Bronchial epithelial cell (primary cell): ENCODE measurements at regions not wholly inside any gene's neighbourhood (a gene's known extent, or its start where the extent isn't known, plus 50 kb on each side); places are given as distances from the start of the nearest gene placed in this dataset.

Source experiments
- DNase-seq: peaks from one replicate; pipeline ENCODE4 v3.0.0-alpha.2; 2010; ENCODE audit warnings: low read depth
- FAIRE-seq: peaks from 2 replicates; lab custom pipeline; 2011; peaks lifted over from hg19 to GRCh38; lab: Jason Lieb, UNC
- H3K27me3 ChIP-seq: 2 replicates; pipeline ENCODE4 v1.5.1; 2011; ENCODE audit warnings: low read length; ENCODE audit not compliant: control insufficient read depth, insufficient read depth
- H3K36me3 ChIP-seq: 2 replicates; pipeline ENCODE4 v1.5.1; 2011; ENCODE audit warnings: low read length; ENCODE audit not compliant: control insufficient read depth, insufficient read depth
- H3K4me3 ChIP-seq: 2 replicates; pipeline ENCODE4 v1.5.1; 2011; ENCODE audit warnings: mild to moderate bottlenecking, low read depth, low read length, control low read depth
- CTCF ChIP-seq: IDR thresholded peaks from 2 replicates; pipeline ENCODE4 v1.5.1; 2011; ENCODE audit warnings: mild to moderate bottlenecking, moderate library complexity, low read length, control low read depth, inconsistent platforms; ENCODE audit not compliant: insufficient read depth, severe bottlenecking

- no peak for TF ChIP-seq CTCF
- Histone ChIP-seq H3K27me3 (no peaks in the 10 kb centered on the region), H3K4me3 (no peak overlapping the region), H3K36me3 (no peaks in the 10 kb centered on the region)
- DNase-seq (no peak), FAIRE-seq (no peak)
Observed at GRCh38 chr10:62453274-62453673, 79.1 kb downstream of the ZNF365 start.

GRCh38 chr10:62454687-62455397, 80.7 kb downstream of the ZNF365 start:
- DNase-seq: peak; percentile 73
- no peak for FAIRE-seq
- TF ChIP-seq CTCF: no peak
- Histone ChIP-seq H3K27me3 (no peaks in the 10 kb centered on the region), H3K36me3 (no peaks in the 10 kb centered on the region), H3K4me3 (no peak overlapping the region)

- no peak overlapping the region for H3K4me3 ChIP-seq
- DNase-seq (no peak), FAIRE-seq (peak; percentile 43)
Observed at GRCh38 chr10:62456611-62457101, 82.5 kb downstream of the ZNF365 start.

GRCh38 chr10:62457196-62457595, 83.0 kb downstream of the ZNF365 start:
- no peak for FAIRE-seq
- no peak overlapping the region for H3K4me3 ChIP-seq
- no peak for TF ChIP-seq CTCF
- no peak for DNase-seq
- no peaks in the 10 kb centered on the region for H3K36me3 ChIP-seq
- no peaks in the 10 kb centered on the region for H3K27me3 ChIP-seq

More at GRCh38 chr10:62456611-62457101, 82.5 kb downstream of the ZNF365 start:
- no peak for TF ChIP-seq CTCF
- H3K36me3 ChIP-seq: no peaks in the 10 kb centered on the region
- H3K27me3 ChIP-seq: no peaks in the 10 kb centered on the region

- H3K27me3 ChIP-seq: no peaks in the 10 kb centered on the region
- no peak overlapping the region for H3K4me3 ChIP-seq
- no peak for FAIRE-seq
- H3K36me3 ChIP-seq: no peaks in the 10 kb centered on the region
- no peak for TF ChIP-seq CTCF
- no peak for DNase-seq
Observed at GRCh38 chr10:62457598-62457997, 83.4 kb downstream of the ZNF365 start.
